HepG2 (cell line): ENCODE measurements at regions not wholly inside any gene's neighbourhood (a gene's known extent, or its start where the extent isn't known, plus 50 kb on each side); places are given as distances from the start of the nearest gene placed in this dataset.

Experiments used
- ATAC-seq: fragments of 200-7000 bp; cut with Tn5 transposase; 3 replicates; pipeline ENCODE4 v1.9.1; 2020; ENCODE audit warnings: mild to moderate bottlenecking, moderate library complexity
- BruUV-seq: library from RNA; stranded (reverse); fragments of 400-500 nt; replicated peaks from 2 replicates; lab custom pipeline; 2021; lab: Mats Ljungman, UMichigan
- CTCF ChIA-PET: fragments of 300-600 bp; formaldehyde crosslinking; extraction: SDS; loops from one replicate; lab custom pipeline; 2021; ENCODE audit warnings: low total read pairs, inconsistent platforms, low intra/inter-chr PET ratio; lab: Yijun Ruan, JAX
- POLR2A ChIA-PET: fragments of 350-600 bp; sonication (Branson Sonifier 250); formaldehyde crosslinking; loops from one replicate; lab custom pipeline; 2020; ENCODE audit warnings: antibody characterized with exemption, inconsistent platforms; lab: Yijun Ruan, JAX
- DNase-seq: peaks from one replicate; pipeline ENCODE4 v3.0.0-alpha.2; 2015; ENCODE audit warnings: low spot score
- FAIRE-seq: peaks from 3 replicates; lab custom pipeline; 2011; peaks lifted over from hg19 to GRCh38; lab: Jason Lieb, UNC
- H2AFZ ChIP-seq: one replicate; pipeline ENCODE4 v1.6.1; 2011; ENCODE audit warnings: low read length, inconsistent platforms
- H3K27ac ChIP-seq: fragments of 300-600 bp; 3 replicates; pipeline ENCODE4 v1.8.0; 2011; ENCODE audit warnings: mixed run types, mild to moderate bottlenecking, mixed read lengths, low read length, inconsistent platforms; ENCODE audit not compliant: insufficient read depth; ENCODE audit errors: extremely low read length
- H3K27me3 ChIP-seq, 2 experiments: fragments of 200-600 bp in 1 of 2; 2 replicates in 1 of 2; 3 replicates in 1 of 2; pipeline versions ENCODE4 v1.6.0 to v1.8.0; 2011; ENCODE audit warnings: low read length in 2 of 2, mild to moderate bottlenecking in 2 of 2, moderate library complexity in 2 of 2, inconsistent platforms in 1 of 2; ENCODE audit not compliant: insufficient read depth in 2 of 2, control insufficient read depth in 1 of 2
- H3K36me3 ChIP-seq, 2 experiments: fragments of 200-600 bp in 1 of 2; replicated peaks in 1 of 2; 2 replicates in 1 of 2; 3 replicates in 1 of 2; pipeline versions ENCODE4 v1.5.1 to v1.8.0; 2011; ENCODE audit warnings: low read length in 2 of 2, inconsistent platforms in 1 of 2; ENCODE audit not compliant: insufficient read depth in 2 of 2, control insufficient read depth in 1 of 2
- H3K4me1 ChIP-seq: 2 replicates; pipeline ENCODE4 v1.5.1; 2012; ENCODE audit warnings: low read length, inconsistent platforms; ENCODE audit not compliant: insufficient read depth
- H3K4me2 ChIP-seq: 2 replicates; pipeline ENCODE4 v1.6.0; 2011; ENCODE audit warnings: low read depth, low read length, inconsistent platforms
- H3K4me3 ChIP-seq, 3 experiments: fragments of 200-600 bp in 1 of 3; sonication (generic), shearing (Covaris generic) in 1 of 3; replicated peaks in 1 of 3; 2 replicates each; pipeline ENCODE4 v1.5.1; 2011 to 2016; ENCODE audit warnings: low read length in 3 of 3, inconsistent platforms in 2 of 3, low read depth in 2 of 3, mild to moderate bottlenecking in 2 of 3, control low read depth in 1 of 3, mixed read lengths in 1 of 3; ENCODE audit not compliant: insufficient read depth in 1 of 3
- H3K79me2 ChIP-seq: one replicate; pipeline ENCODE4 v1.6.1; 2011; ENCODE audit warnings: low read length, inconsistent platforms; ENCODE audit not compliant: insufficient read depth
- H3K9ac ChIP-seq: 2 replicates; pipeline ENCODE4 v1.6.0; 2011; ENCODE audit warnings: mild to moderate bottlenecking, low read depth, low read length, inconsistent platforms; ENCODE audit not compliant: insufficient read depth
- H3K9me3 ChIP-seq: 2 replicates; pipeline ENCODE4 v1.5.1; 2012; ENCODE audit warnings: mild to moderate bottlenecking, low read length
- H4K20me1 ChIP-seq: 2 replicates; pipeline ENCODE4 v1.6.0; 2011; ENCODE audit warnings: inconsistent platforms, mild to moderate bottlenecking, low read length, moderate library complexity; ENCODE audit not compliant: insufficient read depth
- ERF ChIP-seq: IDR thresholded peaks from 2 replicates; pipeline ENCODE4 v1.6.1; 2018; ENCODE audit warnings: missing biosample characterization, missing genetic modification reagents
- JUN ChIP-seq: sonication (generic); formaldehyde crosslinking; IDR thresholded peaks from 2 replicates; pipeline ENCODE4 v1.4.0; 2020; ENCODE audit warnings: mild to moderate bottlenecking, missing genetic modification reagents
- NFE2L1 ChIP-seq: sonication (generic); formaldehyde crosslinking; IDR thresholded peaks from 2 replicates; pipeline ENCODE4 v1.4.0; 2020; ENCODE audit warnings: missing genetic modification reagents, mild to moderate bottlenecking, borderline replicate concordance
- WGBS: methylation state at CpG from one replicate; pipeline ENCODE4 v1.1.6; 2017; ENCODE audit warnings: low lambda C conversion rate; 5-methylcytosine and 5-hydroxymethylcytosine counted together
- in situ Hi-C: cut with HindIII; loops from 2 replicates; pipeline ENCODE4 v1.10.0; 2017; ENCODE audit warnings: low pct_unique_long_range_greater_than_20kb; ENCODE audit not compliant: extremely low pct_ligation_motif_present
- intact Hi-C: fragments of 100-400 bp; cut with micrococcal nuclease; formaldehyde crosslinking; loops from one replicate; pipeline ENCODE4 v1.10.0; 2022; ENCODE audit not compliant: unreplicated experiment
- TF ChIP-seq, protein P1 (sequence below): sonication (generic); formaldehyde crosslinking; IDR thresholded peaks from 2 replicates; pipeline ENCODE4 v1.4.0; 2020; ENCODE audit warnings: mild to moderate bottlenecking, missing genetic modification reagents
- TF ChIP-seq, protein P2 (sequence below): sonication (generic); formaldehyde crosslinking; IDR thresholded peaks from 2 replicates; pipeline ENCODE4 v1.8.0; 2022; ENCODE audit warnings: mild to moderate bottlenecking, missing genetic modification reagents

DNA sequence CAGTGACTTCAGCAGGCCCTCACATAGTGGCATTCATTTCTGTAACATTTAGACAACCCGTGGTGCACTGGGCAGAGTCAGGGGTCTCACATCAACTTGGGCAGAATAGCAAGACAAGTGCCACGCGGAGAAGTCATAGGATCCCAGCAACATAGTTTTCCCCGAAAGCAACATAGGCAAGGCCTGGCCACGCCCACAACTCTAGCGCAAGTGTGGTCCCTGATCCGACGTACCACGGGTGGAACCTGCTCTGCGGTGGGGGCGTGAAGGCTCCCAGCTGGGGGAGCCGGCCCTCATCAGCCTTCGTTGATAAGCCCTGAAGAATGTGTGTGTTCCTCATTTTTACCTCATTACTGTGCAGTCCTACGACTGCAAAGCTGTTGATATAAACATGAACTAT lies 261.2 kb downstream of the EIPR1 start:
- POLR2A ChIA-PET, result no interaction called here
- intact Hi-C loops, result no loop called here

DNA sequence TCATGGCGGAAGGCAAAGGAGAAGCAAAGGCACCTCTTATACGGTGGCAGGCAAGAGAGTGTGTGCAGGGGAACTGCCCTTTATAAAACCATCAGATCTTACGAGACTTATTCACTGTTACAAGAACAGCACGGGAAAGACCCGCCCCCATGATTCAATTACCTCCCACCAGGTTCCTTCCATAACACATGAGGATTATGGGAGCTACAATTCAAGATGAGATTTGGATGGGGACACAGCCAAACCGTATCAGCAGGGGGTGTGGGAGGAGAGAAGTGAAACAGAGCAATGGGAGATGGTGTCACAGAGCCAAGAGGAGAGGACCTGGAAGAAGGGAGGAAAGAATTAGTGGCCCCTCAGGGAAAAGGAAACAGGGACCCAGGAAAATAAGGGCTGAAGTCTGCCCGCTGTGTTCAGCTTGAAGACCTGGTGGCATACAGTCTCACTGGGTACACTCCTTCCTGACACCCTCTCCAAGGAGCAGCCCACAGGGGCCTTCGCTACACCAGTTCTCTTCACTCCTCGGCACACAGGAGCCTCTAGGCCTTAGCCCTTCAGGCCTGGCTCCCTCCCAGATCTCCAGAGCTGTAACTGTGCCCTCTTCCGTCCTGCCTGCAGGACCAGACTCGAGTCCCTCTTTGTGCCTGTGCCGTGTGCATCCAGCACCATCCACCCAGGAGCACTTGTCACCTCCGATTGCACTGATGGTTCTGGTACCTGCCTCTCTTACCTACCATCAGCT lies 262.1 kb downstream of the EIPR1 start:
- Histone ChIP-seq H3K9me3 (no peaks in the 10 kb centered on the region), H4K20me1 (no peaks in the 10 kb centered on the region), H3K27ac (no peak overlapping the region), H3K79me2 (no peaks in the 10 kb centered on the region), H3K27me3 (no peaks in the 10 kb centered on the region), H3K4me3 (no peak overlapping the region), H3K4me1 (no peaks in the 10 kb centered on the region), H2AFZ (no peak overlapping the region), H3K9ac (no peak overlapping the region), H3K4me2 (no peak overlapping the region), H3K36me3 (no peaks in the 10 kb centered on the region)
- POLR2A ChIA-PET, result no interaction called here
- no peak; the same call in 1 of the 3 replicates for ATAC-seq
- CTCF ChIA-PET, result no interaction called here
- TF ChIP-seq NFE2L1 (CRISPR knock-in tag), result no peak
- TF ChIP-seq JUN (CRISPR knock-in tag), result no peak
- no peak for TF ChIP-seq ERF (CRISPR knock-in tag)
- TF ChIP-seq, protein P1, sequence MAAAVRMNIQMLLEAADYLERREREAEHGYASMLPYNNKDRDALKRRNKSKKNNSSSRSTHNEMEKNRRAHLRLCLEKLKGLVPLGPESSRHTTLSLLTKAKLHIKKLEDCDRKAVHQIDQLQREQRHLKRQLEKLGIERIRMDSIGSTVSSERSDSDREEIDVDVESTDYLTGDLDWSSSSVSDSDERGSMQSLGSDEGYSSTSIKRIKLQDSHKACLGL (CRISPR knock-in tag), result no peak
- intact Hi-C loops, result no loop called here
- no peak for DNase-seq
- FAIRE-seq, result no peak
- 58% methylated on average over 13 of the region's 13 CpGs for WGBS
- in situ Hi-C loops, result no loop called here
- no TSS peak for BruUV-seq

More for the DNA sequence above, 261.2 kb downstream of the EIPR1 start:
- Histone ChIP-seq H3K27ac (no peak overlapping the region), H3K4me3 (no peak overlapping the region), H3K9me3 (no peaks in the 10 kb centered on the region), H4K20me1 (no peaks in the 10 kb centered on the region), H3K27me3 (no peaks in the 10 kb centered on the region), H2AFZ (no peak overlapping the region), H3K9ac (no peak overlapping the region), H3K4me1 (no peaks in the 10 kb centered on the region), H3K79me2 (no peaks in the 10 kb centered on the region), H3K4me2 (no peak overlapping the region), H3K36me3 (no peaks in the 10 kb centered on the region)
- no TSS peak for BruUV-seq
- no peak for FAIRE-seq
- 77% methylated on average over 14 of the region's 14 CpGs for WGBS
- DNase-seq, result no peak
- TF ChIP-seq, protein P2, sequence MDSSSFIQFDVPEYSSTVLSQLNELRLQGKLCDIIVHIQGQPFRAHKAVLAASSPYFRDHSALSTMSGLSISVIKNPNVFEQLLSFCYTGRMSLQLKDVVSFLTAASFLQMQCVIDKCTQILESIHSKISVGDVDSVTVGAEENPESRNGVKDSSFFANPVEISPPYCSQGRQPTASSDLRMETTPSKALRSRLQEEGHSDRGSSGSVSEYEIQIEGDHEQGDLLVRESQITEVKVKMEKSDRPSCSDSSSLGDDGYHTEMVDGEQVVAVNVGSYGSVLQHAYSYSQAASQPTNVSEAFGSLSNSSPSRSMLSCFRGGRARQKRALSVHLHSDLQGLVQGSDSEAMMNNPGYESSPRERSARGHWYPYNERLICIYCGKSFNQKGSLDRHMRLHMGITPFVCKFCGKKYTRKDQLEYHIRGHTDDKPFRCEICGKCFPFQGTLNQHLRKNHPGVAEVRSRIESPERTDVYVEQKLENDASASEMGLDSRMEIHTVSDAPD (CRISPR knock-in tag), result no peak
- no peak for ATAC-seq
- in situ Hi-C loops, result no loop called here
- CTCF ChIA-PET, result no interaction called here
